Ovary (tissue), 7 donors: ENCODE measurements at regions not wholly inside any gene's neighbourhood (a gene's known extent, or its start where the extent isn't known, plus 50 kb on each side); places are given as distances from the start of the nearest gene placed in this dataset.

Experiments used
- DNase-seq, 5 donors: peaks; one replicate each; pipeline ENCODE4 v3.0.0-alpha.2; 2019 to 2020
- H3K27ac ChIP-seq, 2 donors: fragments of 200-600 bp; one replicate each; pipeline versions ENCODE4 v1.5.1 to v1.8.0; 2019 to 2022
- H3K27me3 ChIP-seq: fragments of 200-600 bp; one replicate; pipeline ENCODE4 v1.8.0; 2022
- H3K36me3 ChIP-seq: fragments of 200-600 bp; sonication (generic); one replicate; pipeline ENCODE4 v1.5.1; 2019
- H3K4me1 ChIP-seq: one replicate; pipeline ENCODE4 v1.8.1; 2013; ENCODE audit warnings: mild to moderate bottlenecking, moderate library complexity; ENCODE audit not compliant: insufficient read depth
- H3K4me3 ChIP-seq: fragments of 200-600 bp; sonication (generic); one replicate; pipeline ENCODE4 v1.5.1; 2017
- H3K9me3 ChIP-seq, 2 donors: fragments of 200-600 bp in 1 of 2; sonication (generic) in 1 of 2; one replicate each; pipeline versions ENCODE4 v1.5.1 to v1.8.1; 2013 to 2019; ENCODE audit warnings: mild to moderate bottlenecking in 1 of 2, moderate library complexity in 1 of 2
- EP300 ChIP-seq: sonication (generic); formaldehyde crosslinking; IDR thresholded peaks from one replicate; pipeline ENCODE4 v1.6.1; 2017; ENCODE audit warnings: antibody characterized with exemption
- POLR2A ChIP-seq: fragments of 450-650 bp; IDR thresholded peaks from one replicate; pipeline ENCODE4 v1.6.1; 2017; ENCODE audit warnings: antibody characterized with exemption, mild to moderate bottlenecking, moderate library complexity
- WGBS, 3 donors: extraction: QIAGEN DNeasy Blood & Tissue Kit in 1 of 3; methylation state at CpG; one replicate each; pipeline versions ENCODE4 v1.1.5 to v1.1.7; 2013 to 2017; 5-methylcytosine and 5-hydroxymethylcytosine counted together
- intact Hi-C, 4 donors: fragments of 100-400 bp; cut with DNase I; formaldehyde crosslinking; loops; one replicate each; pipeline versions ENCODE4 v1.11.0 to v1.15.1; 2022 to 2023
- TF ChIP-seq, protein P1 (sequence below), 3 donors: fragments of 450-650 bp in 2 of 3; fragments of 200-600 bp in 1 of 3; IDR thresholded peaks; one replicate each; pipeline versions ENCODE4 v1.5.1 to v1.8.0; 2016 to 2022; ENCODE audit warnings: antibody characterized with exemption in 3 of 3, mild to moderate bottlenecking in 1 of 3
- donor health status: DM: no; HTN: no; CAD: no; lungs with moderate emphysema.
- donor health status: DM: no; HTN: no; CAD: no.
- donor health status: Bipolar disorder and iron deficiency.
- donor health status: DM: no; HTN: no; CAD: no.
- donor health status: DM: yes; HTN: yes; CAD: no.

DNA sequence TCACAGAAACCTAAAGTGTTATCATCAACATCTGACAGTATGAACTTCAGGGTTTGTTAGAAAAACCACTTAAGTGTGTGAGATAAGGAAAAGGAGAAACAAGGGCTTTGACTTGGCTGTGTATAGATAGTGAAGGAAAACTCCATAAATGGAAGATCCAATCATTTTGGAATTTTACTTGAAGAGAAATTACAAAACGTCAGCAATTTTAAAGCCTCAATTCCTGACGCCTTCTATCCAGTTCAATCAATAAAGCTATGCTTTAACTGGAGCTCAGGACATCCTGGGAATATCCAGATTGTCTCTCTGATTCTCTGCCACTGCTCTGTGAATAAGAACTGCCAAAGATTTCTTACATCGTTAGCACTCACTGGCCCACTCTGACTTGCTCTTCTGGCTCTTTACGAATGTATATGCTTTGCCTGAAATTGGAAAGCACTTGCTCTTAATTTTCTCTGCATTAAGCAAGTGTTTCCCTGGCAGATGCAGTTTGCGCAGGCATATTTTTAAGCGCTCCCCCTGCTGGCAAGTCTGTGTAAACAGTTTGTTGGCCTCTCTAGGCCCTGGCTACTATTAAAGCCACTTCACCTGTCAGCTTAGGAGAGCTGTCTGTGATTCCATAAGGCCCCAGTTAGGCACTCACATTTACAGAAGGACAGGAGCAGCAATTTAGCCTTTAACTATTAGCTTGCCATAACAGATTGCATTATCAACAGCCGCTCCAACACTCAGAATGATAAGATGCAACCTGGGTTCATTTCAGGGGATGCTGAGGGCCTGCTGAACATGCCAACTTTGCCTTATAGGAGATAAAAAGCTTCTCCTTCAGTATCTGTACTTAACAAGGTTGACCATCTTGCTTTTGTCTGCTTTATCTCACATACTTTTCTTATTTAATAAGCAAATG is 251.4 kb upstream of the DDX53 start:
- Histone ChIP-seq H3K4me3 (no peak overlapping the region), H3K36me3 (no peaks in the 10 kb centered on the region), H3K9me3 (no peaks in the 10 kb centered on the region), H3K27me3 (no peaks in the 10 kb centered on the region), H3K27ac (no peak overlapping the region), H3K4me1 (no peaks in the 10 kb centered on the region)
- intact Hi-C loops, result no loop called here
- no peak for TF ChIP-seq POLR2A
- WGBS, 3 donors, result 15 to 23% (median 16%) methylated on average over 7 of the region's 7 CpGs
- DNase-seq, result peak in 3 of 5 donors; percentile 20 to 30 (median 23)

DNA sequence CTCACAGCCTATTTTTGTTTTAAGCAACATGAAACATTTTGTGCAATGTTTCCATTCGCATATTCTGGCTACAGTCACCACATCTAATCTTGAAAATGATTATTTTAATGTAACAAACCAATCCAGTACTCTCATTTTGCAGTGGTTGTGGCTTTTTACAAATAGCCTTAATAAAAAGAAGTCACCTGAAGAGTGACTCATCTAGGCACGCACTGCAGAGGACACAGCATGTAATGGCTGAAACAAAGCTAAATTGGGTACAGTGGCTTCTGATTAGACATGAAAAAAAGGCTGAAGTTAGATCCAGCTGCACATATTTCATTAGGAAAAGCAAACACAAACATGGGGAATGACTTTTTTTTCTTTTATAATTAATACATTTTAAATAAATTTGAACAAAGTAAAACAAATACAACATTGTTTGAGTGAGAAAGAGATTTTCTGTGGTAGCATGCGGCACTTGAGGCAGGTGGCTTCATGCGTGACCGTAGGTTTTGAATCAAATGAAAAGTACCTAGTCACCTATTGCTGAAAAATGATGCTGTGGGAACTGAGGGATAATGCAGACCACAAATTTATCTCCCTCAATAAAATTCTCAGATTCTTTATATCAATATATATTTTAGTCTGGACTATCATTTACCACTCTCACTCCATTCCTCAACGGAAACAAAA is 240.8 kb upstream of the DDX53 start:
- no peak for TF ChIP-seq POLR2A
- TF ChIP-seq, protein P1, sequence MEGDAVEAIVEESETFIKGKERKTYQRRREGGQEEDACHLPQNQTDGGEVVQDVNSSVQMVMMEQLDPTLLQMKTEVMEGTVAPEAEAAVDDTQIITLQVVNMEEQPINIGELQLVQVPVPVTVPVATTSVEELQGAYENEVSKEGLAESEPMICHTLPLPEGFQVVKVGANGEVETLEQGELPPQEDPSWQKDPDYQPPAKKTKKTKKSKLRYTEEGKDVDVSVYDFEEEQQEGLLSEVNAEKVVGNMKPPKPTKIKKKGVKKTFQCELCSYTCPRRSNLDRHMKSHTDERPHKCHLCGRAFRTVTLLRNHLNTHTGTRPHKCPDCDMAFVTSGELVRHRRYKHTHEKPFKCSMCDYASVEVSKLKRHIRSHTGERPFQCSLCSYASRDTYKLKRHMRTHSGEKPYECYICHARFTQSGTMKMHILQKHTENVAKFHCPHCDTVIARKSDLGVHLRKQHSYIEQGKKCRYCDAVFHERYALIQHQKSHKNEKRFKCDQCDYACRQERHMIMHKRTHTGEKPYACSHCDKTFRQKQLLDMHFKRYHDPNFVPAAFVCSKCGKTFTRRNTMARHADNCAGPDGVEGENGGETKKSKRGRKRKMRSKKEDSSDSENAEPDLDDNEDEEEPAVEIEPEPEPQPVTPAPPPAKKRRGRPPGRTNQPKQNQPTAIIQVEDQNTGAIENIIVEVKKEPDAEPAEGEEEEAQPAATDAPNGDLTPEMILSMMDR (IDR thresholded peaks at IDR 0.05), result no peak
- no peak for TF ChIP-seq EP300
- no peak overlapping the region for H3K4me3 ChIP-seq
- H3K27me3 ChIP-seq, result no peaks in the 10 kb centered on the region
- no peaks in the 10 kb centered on the region for H3K36me3 ChIP-seq
- H3K4me1 ChIP-seq, result no peaks in the 10 kb centered on the region
- DNase-seq, result no peak
- H3K27ac ChIP-seq, result no peak overlapping the region
- H3K9me3 ChIP-seq, result no peaks in the 10 kb centered on the region
- WGBS, 3 donors, result 62 to 71% (median 67%) methylated on average over 6 of the region's 6 CpGs
- intact Hi-C loops, result no loop called here

DNA sequence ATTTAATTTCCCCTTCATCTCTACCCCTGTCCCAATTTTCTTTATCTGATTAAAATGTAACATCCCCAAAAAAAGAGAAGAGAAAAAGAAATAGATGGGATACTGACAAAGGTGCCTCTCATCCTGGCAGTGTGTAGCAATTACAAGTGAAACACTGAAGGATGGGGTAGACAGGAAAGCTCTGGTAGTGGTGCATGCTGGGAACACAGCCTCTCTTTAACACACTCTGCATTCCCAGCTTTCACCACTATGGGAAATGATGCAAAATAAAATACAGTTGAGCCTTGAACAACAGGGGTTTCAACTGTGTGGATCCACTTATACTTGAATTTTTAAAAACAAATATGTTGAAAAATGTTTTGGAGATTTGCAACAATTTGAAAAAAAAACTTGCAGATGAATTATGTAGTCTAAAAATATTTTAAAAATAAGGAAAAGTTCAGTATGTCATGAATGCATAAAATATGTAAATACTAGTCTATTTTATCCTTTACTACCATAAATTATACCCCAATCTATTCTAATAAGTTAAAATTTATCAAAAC is 239.2 kb upstream of the DDX53 start:
- Histone ChIP-seq H3K9me3 (no peaks in the 10 kb centered on the region), H3K4me1 (no peaks in the 10 kb centered on the region), H3K36me3 (no peaks in the 10 kb centered on the region), H3K27me3 (no peaks in the 10 kb centered on the region), H3K4me3 (no peak overlapping the region), H3K27ac (no peak overlapping the region)
- DNase-seq, result no peak
- intact Hi-C loops, result no loop called here
- TF ChIP-seq EP300 (no peak), POLR2A (no peak)
- TF ChIP-seq, protein P1 (IDR thresholded peaks at IDR 0.05), result no peak

DNA sequence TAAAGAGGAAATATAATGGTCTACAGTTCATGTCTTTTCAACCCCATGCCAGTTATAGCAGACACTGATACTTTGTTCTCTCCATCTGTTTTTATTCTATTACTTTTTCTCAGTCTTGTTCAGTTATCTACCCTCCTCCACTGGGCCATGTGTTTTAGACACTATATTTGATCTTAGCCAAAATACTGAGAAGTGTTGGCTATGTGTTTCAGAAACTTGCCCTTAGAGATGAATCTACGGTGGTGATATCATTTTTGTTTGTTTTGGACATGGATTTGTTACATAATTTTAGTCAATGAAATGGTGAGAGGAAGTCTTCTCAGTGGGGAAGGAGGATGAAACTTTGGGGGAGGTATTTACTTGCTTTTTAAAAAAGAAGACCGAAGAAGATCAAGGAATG is 211.5 kb upstream of the DDX53 start:
- Histone ChIP-seq H3K27me3 (no peaks in the 10 kb centered on the region), H3K4me3 (no peak overlapping the region), H3K27ac (no peak overlapping the region), H3K36me3 (no peaks in the 10 kb centered on the region), H3K4me1 (no peaks in the 10 kb centered on the region), H3K9me3 (no peaks in the 10 kb centered on the region)
- 46 to 58% (median 50%) methylated on average over 2 of the region's 2 CpGs for WGBS, 3 donors
- no peak for DNase-seq
- TF ChIP-seq POLR2A (no peak), EP300 (no peak)
- TF ChIP-seq, protein P1 (IDR thresholded peaks at IDR 0.05), result no peak
- intact Hi-C loops, result no loop called here

DNA sequence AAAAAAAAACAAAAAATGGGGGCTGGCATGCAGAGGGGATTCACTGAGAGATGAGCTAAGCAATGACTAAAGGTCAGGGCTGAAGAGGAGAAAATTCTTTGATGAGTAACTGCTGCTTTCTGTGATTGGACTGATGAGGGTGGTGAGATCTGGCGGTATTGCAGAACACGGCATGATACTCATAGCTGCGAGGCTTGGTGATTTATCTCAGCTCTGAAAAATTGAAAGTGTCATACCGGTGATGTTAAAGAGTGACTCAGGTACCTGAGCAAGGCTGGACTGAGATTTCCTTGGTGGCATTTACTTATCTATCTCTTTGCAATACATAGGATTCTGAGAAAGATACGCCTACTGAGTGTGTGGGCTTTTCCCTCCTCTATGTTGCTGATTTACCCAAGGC is 204.1 kb upstream of the DDX53 start:
- TF ChIP-seq, protein P1 (IDR thresholded peaks at IDR 0.05), result no peak
- TF ChIP-seq POLR2A (no peak), EP300 (no peak)
- Histone ChIP-seq H3K4me1 (no peaks in the 10 kb centered on the region), H3K4me3 (no peak overlapping the region), H3K36me3 (no peaks in the 10 kb centered on the region), H3K27ac (no peak overlapping the region), H3K9me3 (no peaks in the 10 kb centered on the region), H3K27me3 (no peaks in the 10 kb centered on the region)
- WGBS, 3 donors, result 71 to 75% (median 72%) methylated on average over 5 of the region's 5 CpGs
- DNase-seq, result no peak
- intact Hi-C loops, result no loop called here
